ENCODE measurements at regions not wholly inside any gene's neighbourhood (a gene's known extent, or its start where the extent isn't known, plus 50 kb on each side); places are given as distances from the start of the nearest gene placed in this dataset.

GRCh38 chr11:86891036-86891435 is 64.2 kb downstream of the FZD4 start:
- Histone ChIP-seq H3K27me3 (replicated peaks; ENCODE audit: insufficient read depth, low read depth, low read length, poor library complexity) (no peaks in the 10 kb centered on the region), H3K36me3 (ENCODE audit: insufficient read depth, low read length, poor library complexity, severe bottlenecking) (no peaks in the 10 kb centered on the region), H3K9me3 (ENCODE audit: low read depth, low read length, poor library complexity, severe bottlenecking) (no peaks in the 10 kb centered on the region), H3K4me1 (ENCODE audit: insufficient read depth, low read length, poor library complexity, severe bottlenecking) (peaks cover 7% of the 10 kb centered on the region), H3K4me3 (ENCODE audit: low read depth, low read length, poor library complexity, severe bottlenecking) (no peak overlapping the region), H3K27ac (ENCODE audit: low read depth, low read length, poor library complexity, severe bottlenecking) (no peak overlapping the region)
- no TSS peak for BruUV-seq (replicated peaks)
- TF ChIP-seq, protein P1, sequence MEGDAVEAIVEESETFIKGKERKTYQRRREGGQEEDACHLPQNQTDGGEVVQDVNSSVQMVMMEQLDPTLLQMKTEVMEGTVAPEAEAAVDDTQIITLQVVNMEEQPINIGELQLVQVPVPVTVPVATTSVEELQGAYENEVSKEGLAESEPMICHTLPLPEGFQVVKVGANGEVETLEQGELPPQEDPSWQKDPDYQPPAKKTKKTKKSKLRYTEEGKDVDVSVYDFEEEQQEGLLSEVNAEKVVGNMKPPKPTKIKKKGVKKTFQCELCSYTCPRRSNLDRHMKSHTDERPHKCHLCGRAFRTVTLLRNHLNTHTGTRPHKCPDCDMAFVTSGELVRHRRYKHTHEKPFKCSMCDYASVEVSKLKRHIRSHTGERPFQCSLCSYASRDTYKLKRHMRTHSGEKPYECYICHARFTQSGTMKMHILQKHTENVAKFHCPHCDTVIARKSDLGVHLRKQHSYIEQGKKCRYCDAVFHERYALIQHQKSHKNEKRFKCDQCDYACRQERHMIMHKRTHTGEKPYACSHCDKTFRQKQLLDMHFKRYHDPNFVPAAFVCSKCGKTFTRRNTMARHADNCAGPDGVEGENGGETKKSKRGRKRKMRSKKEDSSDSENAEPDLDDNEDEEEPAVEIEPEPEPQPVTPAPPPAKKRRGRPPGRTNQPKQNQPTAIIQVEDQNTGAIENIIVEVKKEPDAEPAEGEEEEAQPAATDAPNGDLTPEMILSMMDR (conservative IDR thresholded peaks at IDR 0.05; ENCODE audit: low read depth, low read length) = no peak
- no peak for TF ChIP-seq EZH2 (IDR thresholded peaks at IDR 0.05; ENCODE audit: borderline replicate concordance, low read depth, low read length, poor library complexity, severe bottlenecking)
- DNase-seq (ENCODE audit: low spot score) = no peak
- intact Hi-C loops (cut with micrococcal nuclease; ENCODE audit: unreplicated experiment) = no loop called here
- ChIA-PET POLR2A (ENCODE audit: low non-redundant PET) (no interaction called here), CTCF (no interaction called here)

- intact Hi-C loops (cut with micrococcal nuclease; ENCODE audit: unreplicated experiment) = no loop called here
- Histone ChIP-seq H3K36me3 (ENCODE audit: insufficient read depth, low read length, poor library complexity, severe bottlenecking) (no peaks in the 10 kb centered on the region), H3K4me1 (ENCODE audit: insufficient read depth, low read length, poor library complexity, severe bottlenecking) (peaks cover 13% of the 10 kb centered on the region), H3K27me3 (replicated peaks; ENCODE audit: insufficient read depth, low read depth, low read length, poor library complexity) (no peaks in the 10 kb centered on the region), H3K9me3 (ENCODE audit: low read depth, low read length, poor library complexity, severe bottlenecking) (no peaks in the 10 kb centered on the region), H3K27ac (ENCODE audit: low read depth, low read length, poor library complexity, severe bottlenecking) (no peak overlapping the region), H3K4me3 (ENCODE audit: low read depth, low read length, poor library complexity, severe bottlenecking) (no peak overlapping the region)
- TF ChIP-seq, protein P1 (conservative IDR thresholded peaks at IDR 0.05; ENCODE audit: low read depth, low read length) = no peak
- no peak for TF ChIP-seq EZH2 (IDR thresholded peaks at IDR 0.05; ENCODE audit: borderline replicate concordance, low read depth, low read length, poor library complexity, severe bottlenecking)
- POLR2A ChIA-PET (ENCODE audit: low non-redundant PET) = no interaction called here
- no peak for DNase-seq (ENCODE audit: low spot score)
- CTCF ChIA-PET = no interaction called here
- BruUV-seq (replicated peaks) = no TSS peak
These were observed 62.0 kb downstream of the FZD4 start for GRCh38 chr11:86893235-86893634.
